ENCODE measurements at regions not wholly inside any gene's neighbourhood (a gene's known extent, or its start where the extent isn't known, plus 50 kb on each side); places are given as distances from the start of the nearest gene placed in this dataset.

DNA sequence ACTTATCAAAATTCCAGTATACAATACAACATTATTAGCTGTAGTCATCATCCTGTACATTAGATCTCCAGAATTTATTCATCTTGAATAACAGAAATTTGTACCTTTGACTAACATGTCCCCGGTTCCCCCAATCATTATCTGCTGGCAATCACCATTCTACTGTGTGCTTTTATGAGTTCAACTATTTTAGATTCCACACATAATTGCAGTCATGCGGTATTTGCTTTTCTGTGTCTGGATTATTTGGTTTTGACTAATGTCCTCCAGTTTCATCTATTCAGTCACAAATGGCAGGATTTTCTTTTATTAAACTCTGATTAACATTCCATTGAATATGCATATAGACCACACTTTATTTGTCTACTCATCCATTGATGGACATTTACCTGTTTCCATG lies 530.7 kb upstream of the SLITRK1 start:
- DNase-seq: no peak

DNA sequence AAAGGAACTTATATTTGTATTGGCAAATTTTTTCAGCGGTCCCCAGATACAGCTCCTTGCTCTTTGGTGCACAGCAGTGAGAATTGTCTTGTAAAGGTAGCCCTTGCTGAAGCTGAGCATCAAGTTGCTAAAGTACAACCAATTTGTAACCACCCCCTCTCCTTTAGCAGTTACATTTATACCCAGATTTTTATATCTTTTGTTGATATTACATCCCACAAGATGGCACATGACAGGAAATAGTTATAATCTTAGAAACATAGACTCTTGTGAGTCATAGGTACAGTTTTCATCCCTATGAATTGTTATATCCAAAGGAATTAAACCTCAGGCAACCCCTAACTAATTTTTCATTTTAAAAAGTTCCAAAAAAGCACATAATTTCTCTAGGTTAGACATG lies 523.0 kb upstream of the SLITRK1 start:
- no peak for DNase-seq

DNA sequence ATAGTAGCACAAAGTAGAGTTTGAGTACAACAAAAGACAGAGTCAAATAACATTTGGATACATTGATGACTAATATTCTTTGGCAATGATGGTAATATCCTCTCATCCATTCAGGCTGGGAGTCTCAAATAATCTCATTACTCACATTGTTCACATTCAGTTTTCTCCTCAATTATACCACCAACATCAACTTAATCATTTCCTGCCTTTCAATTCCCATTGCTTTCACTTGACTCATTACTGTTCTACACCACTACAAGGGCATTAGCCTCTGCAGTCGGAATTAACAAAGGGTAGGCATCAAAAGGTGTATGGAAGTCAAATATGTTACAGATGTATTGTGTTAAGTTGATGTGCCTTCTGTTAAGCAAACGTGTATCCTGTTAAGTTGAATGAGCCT lies 518.4 kb upstream of the SLITRK1 start:
- no peak for DNase-seq

DNA sequence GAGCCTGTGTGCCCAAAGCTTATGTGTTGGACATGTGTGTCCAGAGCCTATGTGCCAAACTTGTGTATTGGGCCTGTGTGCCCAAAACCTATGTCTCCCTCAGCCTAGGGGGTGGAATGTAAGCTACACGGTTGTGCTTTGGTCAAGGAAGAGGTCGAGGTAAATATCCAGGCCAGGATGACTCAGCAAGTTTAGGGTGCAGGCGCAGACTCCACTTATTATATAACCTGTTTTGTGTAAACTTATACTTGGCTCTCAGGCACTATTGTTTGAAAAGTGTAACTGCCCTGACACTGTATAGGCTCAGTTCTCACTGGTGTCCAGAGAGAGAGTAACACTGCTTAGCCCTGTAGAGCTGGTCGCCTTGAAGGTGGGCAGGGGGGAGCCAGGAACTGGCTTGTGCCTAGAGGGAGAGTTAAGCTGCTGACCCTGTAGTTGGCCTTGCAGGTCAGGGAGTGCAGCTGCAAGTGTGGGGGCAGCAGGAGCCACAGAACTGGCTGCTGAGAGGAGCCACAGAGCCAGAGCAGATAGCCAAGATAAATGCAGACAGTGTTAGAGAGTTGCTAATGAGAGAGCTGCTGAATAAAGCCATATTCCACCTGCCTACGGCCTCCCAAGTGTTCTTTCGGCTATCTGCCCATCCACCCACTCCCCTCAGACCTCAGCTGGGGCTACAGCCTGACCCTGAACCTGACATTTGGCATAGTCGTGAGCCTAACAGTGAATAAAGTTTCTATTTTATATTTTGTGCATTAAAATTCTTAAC lies 517.2 kb upstream of the SLITRK1 start:
- no peak for DNase-seq

DNA sequence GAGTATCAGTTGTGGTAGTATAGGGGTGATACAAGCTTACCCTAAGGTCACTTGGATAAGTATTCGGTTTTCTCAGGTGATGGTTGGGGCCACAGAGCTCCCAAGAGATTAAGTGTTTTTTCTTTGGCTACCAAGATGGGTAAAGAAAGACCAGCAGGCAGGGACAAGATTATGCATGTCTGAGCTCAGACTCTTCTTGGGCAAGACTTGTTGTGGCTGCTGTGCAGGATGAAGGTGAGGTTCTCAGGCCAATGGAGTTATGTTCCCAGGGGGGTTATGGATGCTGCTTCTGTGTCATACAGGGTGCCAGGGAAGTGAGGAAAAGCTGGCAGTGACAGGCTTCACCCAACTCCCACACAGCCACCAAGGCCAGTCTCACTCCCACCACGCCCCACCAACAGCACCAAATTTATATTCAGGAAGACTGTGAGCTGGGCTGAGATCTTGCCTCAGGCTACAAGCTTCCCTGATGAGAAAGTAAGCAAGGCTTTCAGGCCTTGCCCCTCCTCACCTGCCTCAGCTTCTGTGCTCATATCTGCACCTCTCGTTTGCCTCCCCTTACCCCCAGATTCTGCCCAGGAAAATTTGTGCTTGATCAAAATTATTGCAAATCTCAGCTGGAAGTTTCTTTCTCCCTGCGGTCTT lies 511.8 kb upstream of the SLITRK1 start:
- DNase-seq: no peak

DNA sequence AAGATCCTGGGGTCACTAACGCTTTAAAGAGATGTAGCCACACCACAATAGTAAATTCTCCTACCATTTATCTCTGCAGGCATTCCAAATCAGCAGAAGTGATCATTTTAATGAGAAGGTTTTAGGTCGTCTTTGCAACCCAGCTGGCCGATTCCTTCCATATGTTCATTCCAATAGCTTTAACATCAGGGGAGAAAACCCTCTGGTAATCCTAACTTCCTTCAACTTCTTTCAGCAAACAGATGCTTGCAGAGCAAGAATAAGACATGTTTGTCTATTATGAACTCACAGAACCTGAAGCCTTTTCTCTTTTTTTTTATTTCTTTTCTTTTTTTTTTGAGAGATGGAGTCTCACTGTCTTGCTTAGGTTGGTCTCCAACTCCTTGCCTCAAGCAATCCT lies 498.6 kb upstream of the SLITRK1 start:
- DNase-seq: no peak

DNA sequence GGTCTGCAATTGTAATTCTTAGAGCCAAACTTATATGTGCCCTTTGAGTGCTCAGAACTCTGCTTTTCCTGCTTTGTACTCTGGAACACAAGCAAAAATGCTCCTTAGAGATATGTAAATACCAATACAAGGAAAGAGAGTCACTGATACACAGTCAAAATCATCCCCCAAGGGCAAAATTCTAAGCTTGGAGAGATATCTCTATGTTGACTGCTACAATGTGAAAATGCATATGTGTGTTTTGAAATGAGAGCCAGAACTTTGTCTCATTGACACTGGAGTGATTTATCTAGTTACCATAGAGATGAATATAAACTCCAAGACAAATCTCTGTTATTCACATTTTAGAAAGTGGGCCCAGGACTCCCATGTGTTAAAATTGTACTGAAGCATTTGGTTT lies 494.8 kb upstream of the SLITRK1 start:
- no peak for DNase-seq

DNA sequence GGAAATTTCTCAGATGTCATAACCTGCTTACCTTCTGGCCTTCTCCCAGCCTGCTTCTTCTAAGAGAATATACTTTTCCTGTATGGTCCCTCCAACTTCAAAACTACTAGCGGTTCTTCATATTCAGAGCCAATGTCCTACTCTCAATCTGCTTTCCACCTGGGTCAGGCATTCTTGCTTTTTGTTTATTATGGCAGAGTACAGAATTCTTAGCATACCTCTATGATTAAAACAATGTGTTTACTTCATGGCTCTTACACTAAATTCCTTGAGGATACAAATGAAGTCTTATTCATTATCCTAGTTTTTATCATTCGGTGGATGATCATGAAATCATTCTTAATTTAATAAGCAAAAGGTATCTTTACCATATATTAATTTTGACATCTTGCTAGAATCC lies 484.2 kb upstream of the SLITRK1 start:
- no peak for DNase-seq

DNA sequence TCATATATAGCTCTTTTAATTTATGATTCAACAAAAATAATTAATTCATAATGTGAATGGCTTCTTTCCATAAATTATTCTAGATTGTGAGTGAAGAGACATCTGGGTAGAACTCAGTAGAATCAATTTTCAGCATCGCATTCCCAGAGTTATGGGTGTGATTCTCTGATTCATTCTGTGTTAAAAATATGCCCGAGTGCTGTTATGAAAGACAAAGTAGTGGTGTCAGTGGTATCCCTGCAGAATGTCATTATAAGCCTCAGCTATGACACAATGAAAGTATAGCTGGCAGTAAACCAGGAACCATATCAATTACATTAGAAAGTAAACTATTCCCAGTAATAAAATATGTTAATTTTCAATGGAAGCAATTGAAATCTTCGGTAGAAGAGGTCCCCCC lies 480.5 kb upstream of the SLITRK1 start:
- DNase-seq: no peak

DNA sequence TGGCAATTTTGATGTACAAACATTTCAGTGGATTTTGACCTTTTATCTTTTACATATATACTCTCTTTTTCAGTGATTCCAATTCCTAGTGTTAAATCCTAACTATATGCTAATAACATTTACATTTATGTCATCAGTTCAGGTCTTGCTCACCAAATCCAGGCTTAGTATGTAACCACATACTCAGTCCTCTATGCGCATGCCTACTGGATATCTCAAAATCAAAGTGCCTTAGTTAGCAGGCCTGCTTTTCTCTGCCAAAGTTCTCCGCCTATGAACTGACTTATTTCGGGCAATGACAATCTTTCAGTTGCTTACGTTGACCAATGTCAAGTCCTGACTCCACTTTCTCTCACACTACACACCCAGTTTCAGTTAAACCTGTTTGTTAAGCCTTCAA lies 478.5 kb upstream of the SLITRK1 start:
- no peak for DNase-seq

DNA sequence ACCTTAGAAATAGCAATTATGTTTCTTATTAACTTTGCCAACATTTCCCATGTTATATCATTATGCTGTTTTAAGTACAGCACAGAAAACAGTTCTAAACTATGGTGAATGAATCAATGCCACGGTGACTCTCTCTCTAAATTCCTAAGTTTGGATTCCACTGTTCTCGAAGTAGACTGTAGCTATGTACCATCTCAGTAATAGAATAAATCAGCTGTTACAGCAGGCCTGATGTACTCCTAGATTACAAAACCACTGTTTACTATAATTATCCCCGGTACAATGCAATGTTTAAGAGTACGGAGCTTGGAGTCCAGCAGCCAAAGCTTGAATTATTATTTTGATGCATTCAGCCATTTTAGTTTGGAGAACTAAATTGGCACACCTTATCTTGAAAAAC lies 476.3 kb upstream of the SLITRK1 start:
- no peak for DNase-seq

DNA sequence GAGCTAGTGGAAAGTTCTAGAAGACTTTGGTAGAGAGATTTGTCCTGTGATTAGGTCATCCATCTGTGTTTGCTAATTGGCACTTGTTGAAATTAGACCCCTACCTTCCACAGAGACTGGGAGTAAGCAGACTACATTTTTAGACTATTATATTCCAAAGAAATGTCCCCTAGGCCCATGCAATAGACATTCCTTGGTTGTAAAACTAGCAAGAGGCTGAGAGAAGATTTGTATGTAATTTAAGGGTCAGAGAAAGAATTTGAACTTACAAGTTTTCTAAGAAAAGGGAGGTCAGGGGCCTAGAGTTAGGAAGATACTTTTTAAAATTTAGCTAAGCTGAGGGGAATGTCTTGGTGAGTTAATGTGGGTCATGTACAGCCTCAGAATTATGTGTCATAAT lies 470.7 kb upstream of the SLITRK1 start:
- DNase-seq: no peak

DNA sequence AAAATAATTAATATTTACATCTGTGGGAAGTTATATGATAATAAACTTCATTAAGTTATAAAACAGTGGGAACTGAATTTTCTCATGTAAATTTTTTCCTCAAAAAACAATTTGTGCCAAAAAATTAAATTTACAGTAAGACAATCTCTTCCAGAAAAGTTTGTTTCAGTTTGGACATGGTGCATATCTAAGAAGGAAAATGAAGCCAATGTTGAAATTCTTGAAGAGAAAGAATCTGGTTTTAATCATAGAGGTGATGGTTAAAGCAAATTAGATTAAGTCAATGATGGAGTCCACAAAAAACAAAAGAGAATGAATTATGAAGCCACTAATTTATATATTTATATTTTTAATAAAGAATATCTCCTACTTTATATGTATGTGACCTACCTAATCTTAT lies 457.2 kb upstream of the SLITRK1 start:
- no peak for DNase-seq

DNA sequence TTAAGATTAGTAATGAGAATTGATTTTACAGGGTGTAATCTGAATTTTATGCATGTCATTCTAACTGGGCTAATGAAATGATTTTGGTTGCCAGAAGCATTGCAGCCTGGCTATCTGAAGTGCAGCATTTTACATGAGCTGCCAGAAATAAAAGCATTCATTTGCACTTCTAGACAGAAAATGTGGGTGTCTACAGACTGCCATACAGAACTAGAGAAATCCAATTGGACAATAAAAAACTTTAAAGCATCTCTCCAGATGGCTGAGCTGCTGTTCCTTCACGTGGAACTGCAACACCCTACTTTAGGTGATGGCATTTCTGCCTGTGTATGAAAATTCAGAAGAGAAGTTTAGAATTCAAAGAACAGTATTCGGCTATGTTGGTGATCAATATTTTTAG lies 450.1 kb upstream of the SLITRK1 start:
- no peak for DNase-seq

DNA sequence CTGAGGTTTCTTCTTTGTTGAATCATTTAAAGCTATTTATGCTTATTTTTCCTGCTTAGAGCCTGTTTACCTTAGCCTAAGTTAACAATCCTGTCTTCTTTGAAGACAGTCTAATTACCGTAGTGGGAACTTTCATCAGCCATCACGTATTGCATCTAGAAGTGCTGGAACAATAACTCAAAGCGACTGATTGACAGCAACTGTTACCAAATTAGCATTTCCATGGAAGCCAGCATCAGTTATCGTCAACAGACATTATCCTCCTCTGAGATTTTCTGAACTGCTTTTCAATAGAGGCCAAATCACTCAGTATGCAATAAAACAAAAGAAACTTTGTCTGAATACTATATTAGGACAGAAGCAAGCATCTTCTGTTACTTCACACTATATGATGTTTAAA lies 433.3 kb upstream of the SLITRK1 start:
- DNase-seq: no peak

DNA sequence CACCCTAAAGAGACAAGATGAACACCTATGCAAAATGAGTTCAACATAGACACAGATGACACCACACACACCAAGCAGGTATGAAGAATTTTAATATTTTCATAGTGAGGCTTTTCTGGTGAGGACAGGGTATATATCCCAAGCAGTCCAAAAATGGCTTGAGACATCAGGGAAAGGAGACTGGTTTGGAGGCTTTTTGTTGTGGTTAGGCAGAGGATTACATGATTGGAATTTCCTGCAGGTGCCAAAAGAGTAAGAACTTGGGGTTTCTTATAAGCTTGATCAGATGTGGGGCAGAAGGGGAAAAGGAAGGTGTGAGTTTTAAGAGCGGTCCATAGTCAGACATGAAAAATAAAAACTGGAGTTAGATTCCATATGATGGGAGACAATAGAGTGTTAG lies 420.8 kb upstream of the SLITRK1 start:
- no peak for DNase-seq

DNA sequence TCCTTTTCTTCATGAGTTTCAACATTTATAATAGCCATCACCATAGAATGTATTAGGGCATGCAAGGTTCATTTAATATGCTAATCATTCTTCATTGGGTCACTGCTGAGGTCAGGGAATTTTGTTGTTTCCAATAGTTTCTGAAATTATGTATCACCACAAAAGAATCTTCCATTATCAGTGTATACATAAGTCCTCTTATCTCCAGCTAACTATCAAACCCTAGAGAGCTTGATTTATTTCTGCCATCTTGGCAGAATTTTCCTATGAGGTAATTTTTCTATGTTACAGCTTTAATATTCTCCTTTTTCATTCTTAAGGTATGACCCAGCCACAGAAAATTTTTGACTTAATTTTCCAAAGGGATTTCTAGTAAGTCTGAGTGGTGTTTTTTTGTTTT lies 415.0 kb upstream of the SLITRK1 start:
- DNase-seq: no peak

DNA sequence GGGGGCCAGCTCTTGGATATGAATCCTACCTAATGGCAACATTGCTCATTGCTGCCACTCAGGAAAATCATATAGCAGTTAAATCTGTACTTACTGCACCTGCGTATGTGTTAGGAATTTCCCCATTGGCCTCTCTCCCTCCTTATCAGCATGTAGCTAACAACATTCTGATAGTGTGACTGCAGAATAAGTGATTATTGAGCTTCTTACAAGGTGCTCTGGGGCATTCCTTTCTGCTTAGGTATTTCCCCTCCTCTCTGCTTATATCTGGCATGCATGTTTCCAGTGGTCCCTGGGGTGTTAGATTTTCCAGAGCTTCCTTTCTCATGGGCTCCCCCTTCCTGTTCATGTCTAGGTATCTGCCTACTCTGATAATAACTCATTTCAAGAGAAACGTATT lies 414.1 kb upstream of the SLITRK1 start:
- DNase-seq: peak; percentile 51

DNA sequence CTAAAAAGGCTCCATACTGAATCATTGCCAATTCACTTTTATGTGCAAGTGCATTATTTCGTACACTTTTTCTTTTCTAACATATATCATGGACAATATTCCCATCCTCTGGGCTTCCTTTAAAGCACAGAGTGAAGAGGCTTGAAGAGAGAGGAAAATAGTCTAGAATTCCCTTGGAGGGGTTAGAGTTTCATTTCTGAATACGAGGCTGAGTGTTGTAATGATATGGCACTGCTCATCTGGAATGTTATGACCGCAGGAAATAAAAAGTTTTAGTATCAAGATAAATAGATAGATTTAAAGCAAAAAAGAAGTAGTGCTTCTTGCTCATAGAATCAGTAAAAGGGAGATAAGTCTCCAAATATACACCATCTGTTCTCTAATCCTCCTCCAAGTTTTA lies 412.3 kb upstream of the SLITRK1 start:
- DNase-seq: no peak

DNA sequence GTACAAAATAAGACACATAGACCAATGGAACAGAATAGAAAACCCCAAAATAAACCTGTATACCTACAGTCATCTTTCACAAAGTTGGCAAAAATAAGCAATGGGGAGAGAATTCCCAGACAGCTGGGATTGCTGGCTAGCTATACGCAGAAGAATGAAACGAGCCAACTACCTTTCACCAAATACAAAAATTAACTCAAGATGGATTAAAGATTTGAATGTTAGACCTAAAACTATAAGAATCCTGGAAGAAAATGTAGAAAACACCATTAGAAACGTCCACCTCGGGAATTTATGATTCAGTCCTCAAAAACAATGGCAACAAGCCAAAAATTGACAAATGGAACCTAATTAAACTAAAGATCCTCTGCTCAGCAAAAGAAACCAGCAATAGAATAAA lies 408.1 kb upstream of the SLITRK1 start:
- DNase-seq: no peak

DNA sequence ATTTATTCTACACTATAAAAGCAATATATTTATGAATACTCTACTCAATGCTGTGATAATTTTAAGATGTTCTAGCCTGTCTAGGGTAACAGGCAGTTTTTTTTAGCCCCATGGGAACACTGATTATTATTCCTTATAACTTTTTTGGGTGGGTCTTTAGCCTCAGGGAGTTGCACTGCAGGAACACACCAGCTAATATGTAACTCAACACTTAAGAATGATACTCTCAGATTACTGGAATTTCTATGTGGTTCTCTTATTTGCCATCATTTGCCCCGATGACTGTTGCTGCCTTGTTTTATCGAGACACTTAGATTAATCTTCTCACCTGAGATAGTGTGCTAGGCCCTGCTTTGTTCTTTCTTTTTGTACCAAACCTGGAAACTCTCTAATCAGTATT lies 396.9 kb upstream of the SLITRK1 start:
- DNase-seq: no peak

DNA sequence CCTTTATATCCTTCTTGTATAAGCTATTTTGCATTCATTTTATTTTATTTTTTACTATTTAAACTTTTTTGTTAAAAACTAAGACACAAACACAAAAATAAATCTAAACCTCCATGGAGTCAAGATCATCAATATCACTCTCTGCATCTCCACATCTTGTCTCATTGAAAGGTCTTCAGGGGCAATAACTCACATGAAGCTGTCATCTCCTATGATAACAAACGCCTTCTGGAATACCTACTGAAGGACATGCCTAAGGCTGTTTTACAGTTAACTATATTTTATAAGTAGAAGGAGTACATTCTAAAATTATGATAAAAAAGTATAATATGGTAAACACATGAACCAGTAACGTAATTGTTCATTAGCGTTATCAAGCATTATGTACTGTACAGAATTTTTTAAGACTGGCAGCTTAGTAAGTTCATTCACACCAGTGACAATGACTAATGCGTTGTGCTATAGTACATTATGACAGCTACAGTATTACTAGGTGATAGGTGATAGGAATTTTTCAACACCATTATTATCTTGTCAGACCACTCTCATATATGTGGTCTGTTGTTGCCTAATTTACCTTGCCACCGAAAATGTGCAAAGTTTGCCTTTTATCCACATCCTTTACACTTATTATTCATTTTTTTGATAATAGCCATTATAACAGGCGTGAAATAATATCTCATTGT lies 390.7 kb upstream of the SLITRK1 start:
- no peak for DNase-seq

DNA sequence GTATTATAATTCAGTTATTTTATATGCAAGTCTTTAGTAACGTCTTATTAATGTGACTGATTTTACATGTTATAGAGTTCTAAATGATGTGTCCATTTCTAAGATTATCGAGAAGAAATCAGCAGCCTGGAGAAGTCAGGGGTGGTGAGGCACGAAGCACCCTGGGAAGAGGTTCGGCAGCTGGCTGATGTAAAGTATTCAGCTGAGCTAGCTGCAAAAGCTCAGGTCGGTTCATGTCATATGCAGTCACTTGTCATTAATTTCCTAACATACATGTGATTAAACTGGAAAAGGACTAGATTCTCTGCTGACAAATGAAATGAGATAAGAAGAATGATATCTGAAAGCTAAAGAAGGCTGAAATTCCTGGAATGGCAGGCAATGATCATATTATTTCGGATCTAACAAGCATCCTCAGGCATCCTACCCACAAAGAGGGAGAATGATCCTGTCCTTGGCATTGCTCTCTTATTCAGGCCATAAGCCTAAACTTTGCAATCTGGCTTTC lies 383.0 kb upstream of the SLITRK1 start:
- no peak for DNase-seq

DNA sequence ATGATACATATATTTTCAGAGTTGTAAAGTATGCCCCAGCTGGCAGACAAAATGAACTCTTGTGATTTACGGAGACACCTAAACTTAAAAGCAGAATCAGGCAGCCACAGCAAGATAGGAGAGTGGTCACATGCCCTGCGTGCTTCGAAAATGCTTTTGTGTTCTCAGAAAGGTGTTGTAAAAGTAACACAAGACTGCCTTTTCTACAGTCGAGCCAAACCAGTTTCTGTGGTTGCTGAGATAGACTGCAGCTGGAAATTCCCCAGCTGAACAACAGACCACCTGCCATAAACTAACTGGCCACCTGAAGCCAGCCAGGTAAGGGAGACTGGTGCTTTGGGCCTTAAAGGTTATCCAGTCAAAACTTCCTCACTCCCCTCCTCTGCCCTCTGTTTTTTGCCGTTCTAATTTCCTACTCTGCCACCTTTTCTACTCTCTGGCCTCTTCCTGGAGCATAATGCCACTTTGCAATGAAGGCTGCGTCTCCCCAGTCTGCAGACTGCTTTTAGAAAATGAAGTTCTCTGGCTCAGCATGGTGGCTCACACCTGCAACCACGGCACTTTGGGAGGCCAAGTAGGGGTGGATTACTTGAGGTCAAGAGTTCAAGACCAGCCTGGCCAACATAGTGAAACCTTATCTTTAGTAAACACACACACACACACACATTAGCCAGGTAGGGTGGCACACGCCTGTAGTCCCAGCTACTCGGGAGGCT lies 381.2 kb upstream of the SLITRK1 start:
- DNase-seq: peak; percentile 78
